ENCODE measurements at regions not wholly inside any gene's neighbourhood (a gene's known extent, or its start where the extent isn't known, plus 50 kb on each side); places are given as distances from the start of the nearest gene placed in this dataset.
"Not testable (repeated sequence)": the region's sequence is repeated elsewhere in the genome, so short reads cannot be mapped to it uniquely, and the experiment has no call there.

DNA sequence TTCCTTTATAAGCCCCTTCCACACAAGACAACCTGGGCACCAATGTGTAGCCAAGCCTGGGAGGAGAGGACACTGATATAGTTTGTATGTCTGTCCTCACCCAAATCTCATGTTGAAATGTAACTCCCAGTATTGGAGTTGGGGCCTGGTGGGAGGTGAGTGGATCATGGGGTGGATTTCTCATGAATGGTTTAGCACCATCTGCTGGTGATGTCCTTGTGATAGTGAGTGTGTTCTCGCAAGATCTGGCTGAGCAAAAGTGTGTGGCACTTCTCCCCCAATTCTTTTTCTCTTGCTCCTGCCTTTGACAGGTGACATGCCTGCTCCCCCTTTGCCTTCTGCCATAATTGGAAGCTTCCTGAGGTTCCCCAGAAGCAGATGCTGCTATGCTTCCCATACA, 135.8 kb downstream of the USP31 start:
- no peak for DNase-seq (ENCODE audit: low spot score)

DNA sequence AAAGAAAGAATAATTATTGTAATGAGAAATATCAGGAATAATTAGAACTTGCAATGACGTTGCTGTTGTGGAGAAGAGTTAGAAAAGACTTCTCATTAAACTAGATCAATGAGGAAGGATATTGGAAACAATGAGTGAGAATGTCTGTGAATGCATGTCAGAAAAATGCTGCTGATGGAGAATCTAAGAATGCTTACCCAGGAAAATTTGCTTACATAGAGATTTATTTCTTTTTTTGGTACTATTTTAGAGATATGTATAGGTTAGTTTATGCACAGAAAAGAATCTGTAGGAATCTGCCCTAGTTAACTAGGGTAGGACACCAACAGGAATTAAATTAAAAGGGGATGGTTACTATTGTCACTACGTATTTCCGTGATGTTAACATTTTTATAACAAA, 140.2 kb downstream of the USP31 start:
- DNase-seq (ENCODE audit: low spot score), result no peak

DNA sequence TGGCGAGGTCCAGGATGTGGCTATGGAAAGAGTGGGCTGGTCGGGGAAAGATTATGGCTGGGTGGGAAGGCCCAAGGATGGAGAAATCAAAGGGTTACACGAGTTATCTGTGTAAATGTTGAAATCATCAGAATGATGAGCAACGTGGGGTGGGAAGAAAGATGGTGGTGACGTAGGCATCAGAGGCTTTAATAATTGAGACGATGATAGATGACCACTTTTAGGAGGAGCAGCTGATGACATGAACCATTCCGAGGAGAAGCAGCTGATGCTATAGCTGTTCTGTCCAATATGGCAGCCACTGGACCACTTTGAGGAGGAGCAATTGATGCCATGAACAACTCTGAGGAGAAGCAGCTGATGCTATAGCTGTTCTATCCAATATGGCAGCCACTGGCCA, 141.2 kb downstream of the USP31 start:
- no peak for DNase-seq (ENCODE audit: low spot score)

DNA sequence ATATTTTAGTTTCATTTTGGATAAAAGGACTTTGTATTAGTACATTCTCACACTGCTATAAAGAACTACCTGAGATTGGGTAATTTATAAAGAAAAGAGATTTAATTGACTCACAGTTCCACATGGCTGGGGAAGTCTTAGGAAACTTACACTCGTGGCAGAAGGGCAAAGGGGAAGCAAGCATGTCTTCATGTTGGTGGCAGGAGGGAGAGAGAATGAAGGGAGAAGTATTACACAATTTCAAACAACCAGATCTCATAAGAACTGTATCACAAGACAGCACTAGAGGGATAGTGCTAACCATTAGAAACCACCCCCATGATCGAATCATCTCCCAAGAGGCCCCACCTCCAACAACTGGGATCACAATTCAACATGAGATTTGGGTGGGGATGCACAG, 142.9 kb downstream of the USP31 start:
- DNase-seq (ENCODE audit: low spot score), result no peak

DNA sequence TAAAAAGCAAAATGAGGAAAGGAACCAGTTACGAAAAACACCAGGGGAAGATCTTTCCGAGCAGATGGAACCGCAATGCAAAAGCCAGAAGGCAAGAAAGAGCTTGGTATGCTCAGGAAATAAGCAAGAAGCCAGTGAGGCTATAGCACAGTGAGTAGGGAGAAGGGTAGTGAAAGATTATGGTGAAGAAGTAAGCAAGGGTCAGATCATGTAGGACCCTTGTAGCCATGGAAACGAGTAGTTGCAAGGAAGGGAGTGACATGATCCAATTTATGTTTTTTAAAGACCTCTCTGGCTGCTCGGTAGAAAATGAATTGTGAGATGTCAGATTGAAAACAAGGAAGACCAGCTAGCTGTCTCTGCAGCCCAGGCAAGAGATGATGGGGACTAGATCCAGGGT, 143.3 kb downstream of the USP31 start:
- DNase-seq (ENCODE audit: low spot score), result no peak

DNA sequence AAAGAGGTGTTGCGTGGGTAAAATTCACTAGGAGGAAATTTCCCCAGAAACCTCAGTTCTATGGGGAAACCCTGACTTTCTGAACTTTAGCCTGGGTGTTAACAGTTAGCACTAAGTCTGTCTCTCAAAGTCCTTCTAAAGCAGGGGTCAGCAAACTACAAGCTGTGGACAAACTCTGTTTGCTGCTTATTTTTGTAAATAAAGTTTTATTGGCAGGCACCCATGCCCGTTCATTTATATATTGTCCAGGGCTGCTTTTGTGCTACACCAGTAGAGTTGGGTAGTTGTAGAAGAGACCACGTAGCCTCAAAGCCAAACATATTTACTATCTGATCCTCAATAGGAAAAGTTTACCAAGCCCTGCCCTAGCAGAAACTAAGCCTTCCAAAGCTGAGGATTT, 159.7 kb downstream of the USP31 start:
- DNase-seq (ENCODE audit: low spot score), result no peak

DNA sequence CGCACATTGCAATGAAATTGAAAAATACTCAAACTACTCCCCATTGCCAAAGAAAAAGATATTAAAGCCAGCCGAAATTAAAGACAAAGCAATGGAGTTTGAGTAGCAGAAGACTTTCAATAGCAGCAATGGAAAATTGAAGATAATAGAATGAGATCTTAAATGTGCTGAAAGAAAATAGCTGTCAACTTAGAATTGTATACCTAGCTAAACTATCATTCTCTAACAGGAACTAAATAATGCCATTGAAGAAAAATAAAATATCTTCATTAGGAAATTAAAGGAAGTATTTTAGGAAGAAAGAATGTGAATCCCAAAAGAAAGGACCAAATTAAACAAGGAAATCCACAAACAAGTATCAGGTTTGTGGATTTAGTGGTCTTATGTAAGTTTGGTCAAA, 165.6 kb downstream of the USP31 start:
- DNase-seq (ENCODE audit: low spot score), result no peak

DNA sequence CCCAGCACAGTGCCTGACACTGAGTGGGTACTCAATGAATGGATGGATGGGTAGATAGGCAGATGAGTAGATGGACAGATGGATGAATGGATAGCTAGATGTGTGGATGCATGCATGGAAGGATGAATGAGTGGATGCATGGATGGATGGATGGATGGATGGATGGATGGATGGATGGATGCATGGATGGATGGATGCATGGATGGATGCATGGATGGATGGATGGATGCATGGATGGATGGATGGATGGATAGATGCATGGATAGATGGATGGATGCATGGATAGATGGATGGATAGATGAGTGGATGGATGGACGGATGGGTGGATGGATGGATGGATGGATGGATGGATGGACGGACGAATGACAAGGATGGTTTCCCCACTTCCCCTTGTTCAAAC, 166.6 kb downstream of the HS3ST2 start:
- not testable (repeated sequence) for DNase-seq (ENCODE audit: low spot score)

DNA sequence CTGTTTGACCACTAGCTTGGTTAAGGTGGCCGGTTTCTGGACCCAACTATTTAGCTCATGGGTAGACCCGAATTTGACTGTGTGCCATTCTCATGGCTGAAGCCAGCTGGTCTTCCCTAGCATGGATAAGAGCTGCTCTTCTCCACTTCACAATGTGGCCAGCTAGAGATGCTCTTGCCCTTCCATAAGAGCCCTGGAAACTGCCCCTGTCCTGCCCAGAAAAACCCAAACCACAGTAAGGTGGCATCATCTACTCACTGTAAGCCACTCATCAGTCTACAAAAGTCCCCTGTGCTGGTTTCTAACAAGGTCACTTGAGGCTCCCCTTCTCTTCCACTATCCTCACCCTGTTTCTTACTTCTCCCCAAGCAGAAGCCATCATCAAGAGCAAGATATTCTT, 165.1 kb downstream of the HS3ST2 start:
- DNase-seq (ENCODE audit: low spot score), result no peak

DNA sequence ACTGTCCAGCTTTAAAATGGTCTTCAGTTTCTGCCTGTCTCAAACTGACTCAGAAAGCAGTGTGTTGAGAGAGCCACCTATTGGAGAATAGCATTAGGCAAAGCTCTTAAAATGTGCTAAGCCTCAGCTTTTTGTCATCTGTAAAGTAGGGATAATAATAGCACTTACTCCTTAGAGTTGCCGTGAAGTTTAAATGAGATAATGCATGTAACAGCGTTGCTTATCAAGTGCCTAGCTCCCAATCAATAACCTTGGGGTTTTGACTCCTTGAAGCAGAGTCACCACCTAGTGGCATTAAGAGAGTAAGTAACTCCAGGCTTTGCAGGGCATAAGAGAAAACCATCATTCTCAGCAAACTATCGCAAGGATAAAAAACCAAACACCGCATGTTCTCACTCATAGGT, 163.3 kb downstream of the HS3ST2 start:
- peak; percentile 3 for DNase-seq (ENCODE audit: low spot score)

DNA sequence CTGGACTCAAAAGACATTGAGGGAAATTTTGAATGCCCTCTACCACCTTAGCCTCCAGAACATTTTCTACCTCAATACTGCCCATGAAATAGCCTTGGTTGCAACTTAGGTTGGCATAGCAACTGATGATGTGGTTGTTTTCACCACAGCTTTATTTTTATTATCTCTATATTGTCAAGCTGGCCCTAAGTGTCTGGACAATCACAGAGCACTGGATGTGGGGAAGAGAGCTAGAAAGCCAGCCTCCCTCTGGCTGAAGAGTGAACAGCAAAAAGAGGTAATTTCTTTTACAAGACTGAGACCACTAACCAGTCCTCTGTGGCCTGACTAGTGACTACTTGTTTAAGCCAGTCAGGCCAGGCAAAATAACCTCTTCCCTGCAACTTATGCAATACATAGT, 159.6 kb downstream of the HS3ST2 start:
- no peak for DNase-seq (ENCODE audit: low spot score)

DNA sequence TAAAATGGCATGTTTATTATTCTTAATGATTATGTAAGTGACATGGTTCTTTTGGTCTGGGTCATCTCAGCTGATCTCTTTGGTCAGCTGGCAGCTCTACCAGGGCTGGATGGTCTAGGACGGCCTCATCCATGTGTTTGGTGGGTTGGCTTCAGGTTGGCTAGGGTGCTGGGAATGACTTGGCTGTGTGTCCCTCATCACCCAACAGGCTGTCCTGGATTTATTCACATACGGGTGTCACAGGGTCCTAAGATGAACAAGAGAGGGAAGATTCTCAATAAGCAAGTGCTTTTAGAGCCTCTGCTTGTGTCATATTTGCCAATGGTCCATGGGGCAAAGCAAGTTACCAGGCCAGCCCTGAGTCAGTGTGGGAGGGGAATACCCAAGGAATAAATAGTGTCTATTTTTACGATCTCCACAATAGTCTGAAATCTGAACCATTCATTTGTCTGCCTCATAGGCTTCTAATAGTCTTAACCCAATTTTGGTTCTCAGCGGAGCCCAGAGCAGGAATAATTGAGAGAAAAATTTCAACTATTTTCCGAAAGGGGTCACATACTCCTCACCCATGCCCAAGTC, 157.5 kb downstream of the HS3ST2 start:
- DNase-seq (ENCODE audit: low spot score), result no peak

DNA sequence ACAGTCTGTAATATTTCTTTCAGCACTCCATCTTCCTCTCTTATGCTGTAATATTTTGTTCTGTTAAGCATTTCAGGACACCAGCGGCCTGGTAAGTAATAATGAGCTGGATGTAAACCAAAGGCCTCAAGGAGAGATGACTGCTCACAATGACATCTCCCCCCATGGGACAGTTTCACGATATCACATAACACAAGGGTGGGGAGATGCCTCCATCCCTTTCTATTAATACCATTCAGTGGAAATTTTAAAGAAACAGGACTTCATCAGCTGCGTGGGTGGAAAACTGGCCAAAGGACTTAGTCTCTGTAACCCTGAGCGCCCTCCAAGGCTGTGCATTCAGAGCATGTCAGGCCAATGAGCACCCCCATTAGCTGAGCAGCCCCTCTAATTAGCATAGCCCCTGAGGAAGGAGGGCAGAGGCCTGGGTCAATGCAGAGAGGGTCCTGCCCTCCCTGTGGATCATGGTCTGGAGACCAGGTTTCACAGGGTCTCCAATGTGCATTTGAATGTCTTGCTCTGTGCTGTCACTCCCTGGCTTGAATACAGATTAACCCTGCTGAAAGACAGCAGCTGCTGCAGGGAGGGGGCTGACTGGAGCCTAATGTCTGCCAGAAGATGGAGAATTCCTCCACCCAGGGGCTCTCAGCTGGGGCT, 156.4 kb downstream of the HS3ST2 start:
- no peak for DNase-seq (ENCODE audit: low spot score)

DNA sequence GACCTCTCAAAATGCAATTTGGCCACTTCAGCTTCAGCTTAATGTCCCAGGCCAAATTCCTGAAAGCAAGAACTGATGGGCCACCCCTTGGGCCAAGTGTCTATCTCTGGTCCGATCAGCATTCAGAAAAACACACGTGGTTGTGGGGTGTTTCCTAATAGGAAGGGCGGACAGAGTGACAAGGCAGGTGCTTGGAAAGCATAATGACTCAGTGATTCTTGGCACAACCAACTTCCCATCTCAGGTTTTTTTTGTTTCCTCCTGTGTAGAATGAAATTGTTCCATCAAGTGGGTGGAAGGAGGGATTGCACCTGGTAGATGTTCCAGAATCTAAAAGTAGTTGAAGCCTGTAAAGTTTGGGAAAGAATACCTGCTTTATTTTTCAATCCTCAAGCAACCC, 155.6 kb downstream of the HS3ST2 start:
- no peak for DNase-seq (ENCODE audit: low spot score)

DNA sequence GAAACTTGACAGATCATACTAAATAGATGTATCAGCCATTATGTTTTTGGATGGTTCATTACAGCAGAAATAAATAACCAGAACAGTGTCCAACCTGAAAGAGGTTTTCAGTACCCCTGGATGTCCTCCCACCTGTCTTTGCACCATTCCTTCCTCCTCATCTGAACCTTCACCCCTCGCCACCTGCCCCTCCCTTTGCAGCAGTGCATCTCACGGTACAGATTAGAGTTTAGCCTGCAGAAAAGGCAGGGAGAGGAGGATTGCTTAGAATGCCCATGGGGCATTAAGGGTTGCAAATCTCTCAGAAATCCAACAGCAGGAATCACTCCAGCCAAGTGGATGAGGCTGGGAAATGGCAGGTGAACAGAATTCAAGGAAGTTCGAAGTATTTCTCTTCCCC, 155.0 kb downstream of the HS3ST2 start:
- DNase-seq (ENCODE audit: low spot score), result no peak

DNA sequence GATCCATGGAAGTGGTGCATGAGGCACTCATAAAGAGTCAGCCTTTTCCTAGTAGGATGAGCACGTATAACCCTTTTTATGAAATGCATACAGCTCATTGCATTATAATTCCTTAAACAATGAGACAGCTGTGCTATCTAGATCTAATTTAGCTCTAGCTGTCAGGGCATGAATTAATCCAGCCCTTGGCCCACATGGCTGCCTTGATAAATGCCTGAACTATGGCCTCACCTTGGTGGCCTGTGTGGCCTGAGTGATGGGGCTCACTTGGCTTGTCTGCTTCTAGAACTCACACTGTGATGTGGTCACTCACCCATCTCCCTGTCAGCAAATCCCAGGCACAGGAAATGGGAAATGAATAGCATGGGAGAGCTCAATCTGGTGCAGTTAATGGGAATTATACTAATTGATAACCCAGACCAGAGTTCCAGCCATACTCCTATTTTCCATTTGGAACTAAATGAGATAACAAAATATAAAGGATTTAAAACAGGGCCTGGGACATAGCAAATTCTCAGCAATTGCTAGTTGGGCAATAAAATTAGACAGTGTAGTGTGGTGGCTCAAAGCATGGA, 153.6 kb downstream of the HS3ST2 start:
- DNase-seq (ENCODE audit: low spot score), result no peak
